OCI-LY7 (cell line): ENCODE measurements at regions not wholly inside any gene's neighbourhood (a gene's known extent, or its start where the extent isn't known, plus 50 kb on each side); places are given as distances from the start of the nearest gene placed in this dataset.

Experiments
- BruUV-seq: library from RNA; stranded (reverse); fragments of 400-500 nt; replicated peaks from 2 replicates; lab custom pipeline; 2021; lab: Mats Ljungman, UMichigan
- CTCF ChIA-PET: fragments of 300-600 bp; sonication (Branson Sonifier 250); formaldehyde crosslinking; loops from one replicate; lab custom pipeline; 2022; ENCODE audit warnings: antibody characterized with exemption; ENCODE audit not compliant: unreplicated experiment; lab: Charles Lee
- POLR2A ChIA-PET: fragments of 300-600 bp; sonication (Branson Sonifier 250); formaldehyde crosslinking; loops from one replicate; lab custom pipeline; 2022; ENCODE audit warnings: antibody characterized with exemption; lab: Charles Lee
- DNase-seq: peaks from one replicate; pipeline ENCODE4 v3.0.0-alpha.2; 2015; ENCODE audit warnings: low spot score
- H2AFZ ChIP-seq: fragments of 200-600 bp; sonication (generic), shearing (Covaris generic); 2 replicates; pipeline ENCODE4 v1.6.1; 2014; ENCODE audit warnings: mild to moderate bottlenecking, antibody characterized with exemption, low read length, moderate library complexity
- H3K27ac ChIP-seq: fragments of 200-600 bp; sonication (generic); 2 replicates; pipeline ENCODE4 v1.5.1; 2014; ENCODE audit warnings: mixed run types, low read depth, mild to moderate bottlenecking, moderate library complexity, low read length, inconsistent platforms; ENCODE audit not compliant: poor library complexity, severe bottlenecking
- H3K36me3 ChIP-seq: fragments of 200-600 bp; sonication (generic); 2 replicates; pipeline ENCODE4 v1.6.1; 2014; ENCODE audit warnings: mild to moderate bottlenecking, antibody characterized with exemption, low read length, moderate library complexity, mixed read lengths; ENCODE audit not compliant: insufficient read depth
- H3K4me1 ChIP-seq: fragments of 200-600 bp; sonication (generic); 2 replicates; pipeline ENCODE4 v1.5.1; 2014; ENCODE audit warnings: mild to moderate bottlenecking, low read length; ENCODE audit not compliant: insufficient read depth, poor library complexity, severe bottlenecking
- H3K4me2 ChIP-seq: fragments of 200-600 bp; sonication (generic); 2 replicates; pipeline ENCODE4 v1.6.1; 2014; ENCODE audit warnings: mild to moderate bottlenecking, low read length
- H3K4me3 ChIP-seq: fragments of 200-600 bp; sonication (generic); 2 replicates; pipeline ENCODE4 v1.5.1; 2014; ENCODE audit warnings: mild to moderate bottlenecking, low read depth, low read length; ENCODE audit not compliant: poor library complexity, severe bottlenecking
- H3K79me2 ChIP-seq: fragments of 200-600 bp; sonication (generic); 2 replicates; pipeline ENCODE4 v1.6.1; 2016; ENCODE audit warnings: low read depth, mild to moderate bottlenecking, low read length, moderate library complexity, mixed read lengths; ENCODE audit not compliant: insufficient read depth
- H3K9me2 ChIP-seq: fragments of 200-600 bp; sonication (generic); 2 replicates; pipeline ENCODE4 v1.6.1; 2016; ENCODE audit warnings: mild to moderate bottlenecking, low read length, mixed read lengths; ENCODE audit not compliant: insufficient read depth
- H3K9me3 ChIP-seq: fragments of 200-600 bp; sonication (generic); 2 replicates; pipeline ENCODE4 v1.6.1; 2014; ENCODE audit warnings: mild to moderate bottlenecking, mixed run types, low read length, mixed read lengths
- H4K20me1 ChIP-seq: fragments of 200-600 bp; sonication (generic); 2 replicates; pipeline ENCODE4 v1.6.1; 2014; ENCODE audit warnings: mild to moderate bottlenecking, antibody characterized with exemption, low read length, moderate library complexity, mixed read lengths; ENCODE audit not compliant: insufficient read depth
- CTCF ChIP-seq: fragments of 200-600 bp; sonication (generic); conservative IDR thresholded peaks from 2 replicates; pipeline ENCODE4 v1.5.1; 2014; ENCODE audit warnings: mild to moderate bottlenecking, antibody characterized with exemption, low read length, moderate library complexity, mixed read lengths
- EZH2phosphoT487 ChIP-seq: fragments of 200-600 bp; sonication (generic); IDR thresholded peaks from 2 replicates; pipeline ENCODE4 v1.6.1; 2018; ENCODE audit warnings: low read depth, borderline replicate concordance, mild to moderate bottlenecking, mixed run types, antibody characterized with exemption, low read length, moderate library complexity, mixed read lengths
- intact Hi-C: fragments of 100-400 bp; cut with micrococcal nuclease; formaldehyde crosslinking; loops from one replicate; pipeline ENCODE4 v1.10.0; 2022; ENCODE audit not compliant: unreplicated experiment

- CTCF ChIA-PET = no interaction called here
- TF ChIP-seq EZH2phosphoT487 = no peak
- no peak for TF ChIP-seq CTCF
- no peaks in the 10 kb centered on the region for H3K9me2 ChIP-seq
- peak; percentile 2 for DNase-seq
- H3K79me2 ChIP-seq = no peaks in the 10 kb centered on the region
- no peak overlapping the region for H3K27ac ChIP-seq
- intact Hi-C loops = no loop called here
- no peaks in the 10 kb centered on the region for H3K4me1 ChIP-seq
- no peaks in the 10 kb centered on the region for H3K36me3 ChIP-seq
- no peak overlapping the region for H3K4me3 ChIP-seq
- H3K4me2 ChIP-seq = no peak overlapping the region
- H2AFZ ChIP-seq = no peak overlapping the region
- POLR2A ChIA-PET = interaction anchor here (0.6 to 0.7 kb wide), 3 partner anchors 35 to 171 kb away, joined by 3 read pairs; no protein-coding TSS in a partner anchor
- no peaks in the 10 kb centered on the region for H4K20me1 ChIP-seq
- H3K9me3 ChIP-seq = peaks cover 5% of the 10 kb centered on the region; the same call in 1 of the 2 replicates
- no TSS peak for BruUV-seq
Measured at GRCh38 chr2:196498962-196499361, 140.6 kb upstream of the CCDC150 start.

GRCh38 chr2:196499686-196500085 is 139.8 kb upstream of the CCDC150 start:
- POLR2A ChIA-PET = interaction anchor here (0.6 kb wide), 1 partner anchor 68 kb away, joined by 3 read pairs; no protein-coding TSS in a partner anchor

More at GRCh38 chr2:196499686-196500085, 139.8 kb upstream of the CCDC150 start:
- intact Hi-C loops = no loop called here
- TF ChIP-seq CTCF (no peak), EZH2phosphoT487 (no peak)
- Histone ChIP-seq H3K4me3 (no peak overlapping the region), H3K9me2 (no peaks in the 10 kb centered on the region), H3K27ac (no peak overlapping the region), H2AFZ (no peak overlapping the region), H3K9me3 (peaks cover 5% of the 10 kb centered on the region; the same call in 1 of the 2 replicates), H3K36me3 (no peaks in the 10 kb centered on the region), H3K4me2 (no peak overlapping the region), H4K20me1 (no peaks in the 10 kb centered on the region), H3K4me1 (no peaks in the 10 kb centered on the region), H3K79me2 (no peaks in the 10 kb centered on the region)
- CTCF ChIA-PET = no interaction called here
- no TSS peak for BruUV-seq
- DNase-seq = no peak
